ENCODE measurements at regions not wholly inside any gene's neighbourhood (a gene's known extent, or its start where the extent isn't known, plus 50 kb on each side); places are given as distances from the start of the nearest gene placed in this dataset.

DNA sequence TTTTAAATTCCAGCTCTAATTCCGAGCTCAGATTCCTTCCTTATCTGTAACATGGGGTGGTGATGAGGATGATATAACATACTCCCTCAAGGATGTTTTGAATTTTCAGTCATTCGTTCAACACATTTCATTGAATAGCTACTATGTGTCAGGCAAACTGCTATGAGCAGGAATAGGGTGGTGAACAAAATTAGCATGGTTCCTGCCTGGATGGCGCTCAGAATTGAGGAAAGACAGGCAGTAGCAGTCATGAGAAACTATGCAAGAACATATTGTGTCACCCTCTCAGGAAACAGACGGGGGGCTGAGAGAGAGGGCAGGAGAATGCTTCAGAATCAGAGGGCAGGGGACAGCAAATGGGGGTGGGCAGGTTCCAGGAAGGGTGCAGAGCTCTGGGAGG, 265.2 kb downstream of the NSG2 start:
- H3K4me3 Mint-ChIP-seq: peak overlapping the region; percentile 77
- no peak for DNase-seq (ENCODE audit: extremely low spot score, unreplicated experiment)
- H3K27me3 Mint-ChIP-seq: peaks cover 59% of the 10 kb centered on the region
- no peak overlapping the region for H3K27ac Mint-ChIP-seq
- no peaks in the 10 kb centered on the region for H3K9me3 Mint-ChIP-seq
- no peaks in the 10 kb centered on the region for H3K36me3 Mint-ChIP-seq
- TF ChIP-seq, protein P1, sequence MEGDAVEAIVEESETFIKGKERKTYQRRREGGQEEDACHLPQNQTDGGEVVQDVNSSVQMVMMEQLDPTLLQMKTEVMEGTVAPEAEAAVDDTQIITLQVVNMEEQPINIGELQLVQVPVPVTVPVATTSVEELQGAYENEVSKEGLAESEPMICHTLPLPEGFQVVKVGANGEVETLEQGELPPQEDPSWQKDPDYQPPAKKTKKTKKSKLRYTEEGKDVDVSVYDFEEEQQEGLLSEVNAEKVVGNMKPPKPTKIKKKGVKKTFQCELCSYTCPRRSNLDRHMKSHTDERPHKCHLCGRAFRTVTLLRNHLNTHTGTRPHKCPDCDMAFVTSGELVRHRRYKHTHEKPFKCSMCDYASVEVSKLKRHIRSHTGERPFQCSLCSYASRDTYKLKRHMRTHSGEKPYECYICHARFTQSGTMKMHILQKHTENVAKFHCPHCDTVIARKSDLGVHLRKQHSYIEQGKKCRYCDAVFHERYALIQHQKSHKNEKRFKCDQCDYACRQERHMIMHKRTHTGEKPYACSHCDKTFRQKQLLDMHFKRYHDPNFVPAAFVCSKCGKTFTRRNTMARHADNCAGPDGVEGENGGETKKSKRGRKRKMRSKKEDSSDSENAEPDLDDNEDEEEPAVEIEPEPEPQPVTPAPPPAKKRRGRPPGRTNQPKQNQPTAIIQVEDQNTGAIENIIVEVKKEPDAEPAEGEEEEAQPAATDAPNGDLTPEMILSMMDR (conservative IDR thresholded peaks at IDR 0.05): no peak
- peaks cover 4% of the 10 kb centered on the region for H3K4me1 Mint-ChIP-seq (ENCODE audit: unreplicated experiment)

DNA sequence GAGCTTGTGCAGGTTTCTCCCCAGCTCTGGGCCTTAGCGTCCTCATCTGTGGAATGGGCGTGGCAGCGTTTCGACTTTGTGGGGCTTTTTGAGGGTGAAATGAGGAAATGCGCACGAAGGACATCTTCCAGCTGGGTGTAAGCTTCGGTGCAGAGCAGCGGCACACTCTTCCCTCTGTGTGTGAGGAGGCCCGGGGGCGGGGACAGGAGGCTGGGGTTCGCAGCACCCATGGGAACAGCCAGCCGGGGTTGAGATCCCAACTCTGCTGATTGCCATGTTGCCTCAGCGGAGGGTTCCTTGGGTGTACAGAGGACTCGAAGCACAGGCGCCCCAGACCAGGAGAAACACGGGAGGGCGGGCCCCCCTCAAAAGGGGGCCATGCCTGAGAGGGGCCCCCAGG, 265.6 kb downstream of the NSG2 start:
- H3K27me3 Mint-ChIP-seq: peaks cover 56% of the 10 kb centered on the region
- H3K27ac Mint-ChIP-seq: no peak overlapping the region
- H3K9me3 Mint-ChIP-seq: no peaks in the 10 kb centered on the region
- no peaks in the 10 kb centered on the region for H3K36me3 Mint-ChIP-seq
- TF ChIP-seq, protein P1 (conservative IDR thresholded peaks at IDR 0.05): no peak
- H3K4me3 Mint-ChIP-seq: peak overlapping the region; percentile 77
- H3K4me1 Mint-ChIP-seq (ENCODE audit: unreplicated experiment): peaks cover 4% of the 10 kb centered on the region
- peak; percentile 62 for DNase-seq (ENCODE audit: extremely low spot score, unreplicated experiment)

DNA sequence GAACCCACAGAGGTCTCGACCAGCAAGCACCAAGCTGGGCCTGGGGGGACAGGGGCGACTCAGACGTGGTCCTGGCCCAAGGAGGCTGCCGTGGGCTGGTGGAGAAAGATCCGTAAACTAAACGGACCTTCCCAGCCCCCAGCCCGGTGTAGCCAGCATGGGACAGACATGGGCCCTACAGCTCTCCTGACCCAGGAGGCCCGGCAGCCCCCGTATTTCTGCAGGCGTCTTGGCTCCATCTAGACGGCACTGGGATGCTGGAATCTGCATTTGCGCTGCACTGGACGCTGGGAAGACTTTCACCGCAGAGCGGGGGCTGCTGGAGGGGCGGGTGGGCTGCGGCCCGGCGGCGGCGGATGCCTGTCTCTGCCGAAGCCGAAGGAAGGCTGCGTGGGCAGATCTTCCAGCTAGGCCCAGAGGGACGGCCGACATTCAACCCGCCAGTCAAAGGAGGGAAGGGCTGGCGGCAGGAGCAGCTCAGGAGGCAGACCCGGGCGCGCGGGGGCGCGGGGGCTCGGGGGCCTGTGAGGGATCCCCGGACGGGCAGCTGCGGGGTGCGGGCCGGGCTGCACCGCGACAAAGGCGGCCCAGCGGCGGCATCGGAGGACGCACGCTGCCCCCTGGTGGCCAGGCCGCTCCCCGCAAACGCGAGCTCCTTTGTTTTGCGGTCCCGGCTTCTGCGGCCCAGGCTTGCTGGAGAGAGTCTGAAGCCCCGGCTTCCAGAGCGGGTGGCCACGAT, 266.2 kb downstream of the NSG2 start:
- Mint-ChIP-seq H3K4me3 (peak overlapping the region; percentile 66), H3K27ac (no peak overlapping the region), H3K36me3 (no peaks in the 10 kb centered on the region), H3K9me3 (no peaks in the 10 kb centered on the region), H3K4me1 (ENCODE audit: unreplicated experiment) (peaks cover 4% of the 10 kb centered on the region), H3K27me3 (peaks cover 55% of the 10 kb centered on the region)
- TF ChIP-seq, protein P1 (conservative IDR thresholded peaks at IDR 0.05): peak; percentile 99
- DNase-seq (ENCODE audit: extremely low spot score, unreplicated experiment): peak; percentile 91

DNA sequence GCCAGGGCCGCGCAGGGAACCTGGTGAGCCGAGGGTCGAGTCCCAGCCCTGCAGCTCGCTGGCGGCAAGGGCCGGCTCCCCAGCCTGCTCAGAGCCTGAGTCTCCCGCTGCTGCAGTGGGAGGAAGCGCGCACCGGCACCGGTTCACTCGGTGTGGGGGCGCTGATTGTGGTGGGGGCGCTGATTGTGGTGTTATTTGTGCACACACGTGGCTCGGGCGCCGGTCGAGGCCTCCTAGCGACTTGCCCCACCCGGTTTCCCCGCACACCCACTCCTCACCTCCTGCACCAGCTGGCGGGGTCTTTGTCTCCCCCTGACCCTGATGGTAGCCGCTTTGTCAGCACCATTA, 266.7 kb downstream of the NSG2 start:
- Mint-ChIP-seq H3K4me3 (peak overlapping the region; percentile 50), H3K4me1 (ENCODE audit: unreplicated experiment) (peaks cover 6% of the 10 kb centered on the region), H3K9me3 (no peaks in the 10 kb centered on the region), H3K27ac (no peak overlapping the region), H3K36me3 (no peaks in the 10 kb centered on the region), H3K27me3 (peaks cover 52% of the 10 kb centered on the region)
- TF ChIP-seq, protein P1 (conservative IDR thresholded peaks at IDR 0.05): no peak
- DNase-seq (ENCODE audit: extremely low spot score, unreplicated experiment): no peak

DNA sequence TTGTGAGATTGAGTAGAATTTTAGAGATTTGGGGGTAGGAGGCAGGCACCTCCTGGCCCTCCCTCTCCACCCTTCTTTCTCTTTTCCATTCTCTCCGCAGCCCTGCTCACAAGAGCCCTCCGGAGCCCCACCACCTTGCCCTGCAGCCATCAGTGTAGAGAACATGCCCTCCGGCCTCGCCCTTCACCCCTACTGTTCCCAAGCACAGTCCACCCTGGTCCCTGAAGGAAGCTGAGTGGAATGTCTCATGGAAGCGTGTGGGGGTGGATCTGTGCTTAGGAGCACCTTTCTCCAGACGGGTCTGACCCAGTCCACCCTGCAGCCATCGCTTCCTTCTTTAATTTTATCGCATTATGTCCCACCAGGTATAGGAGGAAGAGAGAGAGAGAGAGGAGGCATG, 267.1 kb downstream of the NSG2 start:
- Mint-ChIP-seq H3K27ac (no peak overlapping the region), H3K36me3 (no peaks in the 10 kb centered on the region), H3K27me3 (peaks cover 56% of the 10 kb centered on the region), H3K9me3 (no peaks in the 10 kb centered on the region), H3K4me3 (peak overlapping the region; percentile 50), H3K4me1 (ENCODE audit: unreplicated experiment) (peaks cover 9% of the 10 kb centered on the region)
- TF ChIP-seq, protein P1 (conservative IDR thresholded peaks at IDR 0.05): no peak
- DNase-seq (ENCODE audit: extremely low spot score, unreplicated experiment): peak; percentile 50
